Panc1 (cell line): ENCODE measurements at regions not wholly inside any gene's neighbourhood (a gene's known extent, or its start where the extent isn't known, plus 50 kb on each side); places are given as distances from the start of the nearest gene placed in this dataset.

Source experiments
- SIN3A ChIP-seq: IDR thresholded peaks from 2 replicates; pipeline ENCODE4 v1.6.1; 2012; ENCODE audit warnings: low read depth, mild to moderate bottlenecking, low read length, moderate library complexity, borderline replicate concordance; ENCODE audit not compliant: insufficient read depth
- TF ChIP-seq, protein P1 (sequence below): fragments of 450-650 bp; IDR thresholded peaks from 2 replicates; pipeline ENCODE4 v1.5.1; 2017; ENCODE audit warnings: mild to moderate bottlenecking
- TF ChIP-seq, protein P2 (sequence below), 2 experiments: IDR thresholded peaks; 2 replicates each; pipeline ENCODE4 v1.6.1; 2011 to 2012; ENCODE audit warnings: low read depth in 2 of 2, control low read depth in 1 of 2, low read length in 1 of 2, mild to moderate bottlenecking in 1 of 2, moderate library complexity in 1 of 2; ENCODE audit not compliant: insufficient read depth in 1 of 2

DNA sequence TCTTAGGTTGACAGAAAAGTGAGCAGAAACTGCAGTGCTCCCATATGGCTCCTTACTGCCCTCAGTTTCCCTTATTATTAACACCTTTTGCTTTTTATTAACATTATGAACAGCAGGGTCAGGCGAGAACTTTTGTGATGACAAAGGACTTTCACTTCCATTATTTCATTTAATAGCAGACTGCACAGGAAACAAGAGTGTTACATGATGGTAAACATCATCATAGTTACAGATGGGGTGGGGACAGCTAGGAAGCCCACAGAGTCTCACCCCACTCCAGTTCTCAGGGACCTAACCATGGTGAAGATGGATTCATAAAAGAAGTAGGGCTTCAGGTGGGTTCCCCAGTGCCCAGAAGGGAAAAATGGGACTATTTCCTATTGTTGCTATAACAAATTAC, 110.1 kb upstream of the PELI2 start:
- TF ChIP-seq, protein P1, sequence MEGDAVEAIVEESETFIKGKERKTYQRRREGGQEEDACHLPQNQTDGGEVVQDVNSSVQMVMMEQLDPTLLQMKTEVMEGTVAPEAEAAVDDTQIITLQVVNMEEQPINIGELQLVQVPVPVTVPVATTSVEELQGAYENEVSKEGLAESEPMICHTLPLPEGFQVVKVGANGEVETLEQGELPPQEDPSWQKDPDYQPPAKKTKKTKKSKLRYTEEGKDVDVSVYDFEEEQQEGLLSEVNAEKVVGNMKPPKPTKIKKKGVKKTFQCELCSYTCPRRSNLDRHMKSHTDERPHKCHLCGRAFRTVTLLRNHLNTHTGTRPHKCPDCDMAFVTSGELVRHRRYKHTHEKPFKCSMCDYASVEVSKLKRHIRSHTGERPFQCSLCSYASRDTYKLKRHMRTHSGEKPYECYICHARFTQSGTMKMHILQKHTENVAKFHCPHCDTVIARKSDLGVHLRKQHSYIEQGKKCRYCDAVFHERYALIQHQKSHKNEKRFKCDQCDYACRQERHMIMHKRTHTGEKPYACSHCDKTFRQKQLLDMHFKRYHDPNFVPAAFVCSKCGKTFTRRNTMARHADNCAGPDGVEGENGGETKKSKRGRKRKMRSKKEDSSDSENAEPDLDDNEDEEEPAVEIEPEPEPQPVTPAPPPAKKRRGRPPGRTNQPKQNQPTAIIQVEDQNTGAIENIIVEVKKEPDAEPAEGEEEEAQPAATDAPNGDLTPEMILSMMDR, result no peak
- no peak for TF ChIP-seq SIN3A
- TF ChIP-seq, protein P2, sequence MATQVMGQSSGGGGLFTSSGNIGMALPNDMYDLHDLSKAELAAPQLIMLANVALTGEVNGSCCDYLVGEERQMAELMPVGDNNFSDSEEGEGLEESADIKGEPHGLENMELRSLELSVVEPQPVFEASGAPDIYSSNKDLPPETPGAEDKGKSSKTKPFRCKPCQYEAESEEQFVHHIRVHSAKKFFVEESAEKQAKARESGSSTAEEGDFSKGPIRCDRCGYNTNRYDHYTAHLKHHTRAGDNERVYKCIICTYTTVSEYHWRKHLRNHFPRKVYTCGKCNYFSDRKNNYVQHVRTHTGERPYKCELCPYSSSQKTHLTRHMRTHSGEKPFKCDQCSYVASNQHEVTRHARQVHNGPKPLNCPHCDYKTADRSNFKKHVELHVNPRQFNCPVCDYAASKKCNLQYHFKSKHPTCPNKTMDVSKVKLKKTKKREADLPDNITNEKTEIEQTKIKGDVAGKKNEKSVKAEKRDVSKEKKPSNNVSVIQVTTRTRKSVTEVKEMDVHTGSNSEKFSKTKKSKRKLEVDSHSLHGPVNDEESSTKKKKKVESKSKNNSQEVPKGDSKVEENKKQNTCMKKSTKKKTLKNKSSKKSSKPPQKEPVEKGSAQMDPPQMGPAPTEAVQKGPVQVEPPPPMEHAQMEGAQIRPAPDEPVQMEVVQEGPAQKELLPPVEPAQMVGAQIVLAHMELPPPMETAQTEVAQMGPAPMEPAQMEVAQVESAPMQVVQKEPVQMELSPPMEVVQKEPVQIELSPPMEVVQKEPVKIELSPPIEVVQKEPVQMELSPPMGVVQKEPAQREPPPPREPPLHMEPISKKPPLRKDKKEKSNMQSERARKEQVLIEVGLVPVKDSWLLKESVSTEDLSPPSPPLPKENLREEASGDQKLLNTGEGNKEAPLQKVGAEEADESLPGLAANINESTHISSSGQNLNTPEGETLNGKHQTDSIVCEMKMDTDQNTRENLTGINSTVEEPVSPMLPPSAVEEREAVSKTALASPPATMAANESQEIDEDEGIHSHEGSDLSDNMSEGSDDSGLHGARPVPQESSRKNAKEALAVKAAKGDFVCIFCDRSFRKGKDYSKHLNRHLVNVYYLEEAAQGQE (IDR thresholded peaks at IDR 0.05; ENCODE audit: insufficient read depth in 1 of 2, low read depth in 2 of 2, low read length in 1 of 2), result no peak
